GM10266 (cell line): ENCODE measurements at regions not wholly inside any gene's neighbourhood (a gene's known extent, or its start where the extent isn't known, plus 50 kb on each side); places are given as distances from the start of the nearest gene placed in this dataset.

ENCODE experiments used
- DNase-seq: peaks from one replicate; pipeline ENCODE4 v3.0.0; 2012; ENCODE audit errors: extremely low spot score
- CTCF ChIP-seq: IDR thresholded peaks from 2 replicates; pipeline ENCODE4 v1.5.1; 2012; ENCODE audit warnings: mild to moderate bottlenecking, low read depth; ENCODE audit not compliant: control insufficient read depth, insufficient read depth; ENCODE audit errors: missing control alignments

GRCh38 chr2:8059255-8059654 is 622.6 kb upstream of the ID2 start:
- TF ChIP-seq CTCF = no peak
- DNase-seq = no peak

- DNase-seq = no peak
Observed at GRCh38 chr2:8059794-8060193, 622.1 kb upstream of the ID2 start.

GRCh38 chr2:8061219-8061618 is 620.6 kb upstream of the ID2 start:
- no peak for DNase-seq
- TF ChIP-seq CTCF = no peak

More at GRCh38 chr2:8059794-8060193, 622.1 kb upstream of the ID2 start:
- TF ChIP-seq CTCF = no peak

GRCh38 chr2:8064603-8065002 is 617.3 kb upstream of the ID2 start:
- DNase-seq = no peak
- no peak for TF ChIP-seq CTCF

DNA sequence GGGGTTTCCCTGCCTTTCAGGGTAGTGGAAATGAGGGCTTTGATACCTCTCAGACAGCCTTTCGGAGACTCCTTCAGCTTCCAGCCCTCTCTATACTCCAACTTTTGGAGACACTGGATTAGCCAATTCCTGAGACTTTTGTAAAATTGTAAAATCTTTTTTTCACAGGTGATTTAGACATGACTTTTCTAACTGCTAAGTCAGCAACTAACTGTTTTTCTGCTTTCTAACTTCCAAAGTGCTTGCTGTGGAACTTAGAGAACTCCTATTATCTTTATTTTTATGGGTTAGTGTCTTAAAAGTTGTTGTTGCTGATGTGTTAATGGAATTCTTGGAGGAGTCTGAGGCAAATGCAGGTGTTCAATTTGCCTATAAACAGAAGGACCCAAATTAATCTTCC is 616.7 kb upstream of the ID2 start:
- TF ChIP-seq CTCF = no peak
- DNase-seq = no peak

- no peak for TF ChIP-seq CTCF
- DNase-seq = no peak
Observed at GRCh38 chr2:8067784-8068336, 614.0 kb upstream of the ID2 start.

GRCh38 chr2:8072907-8073306 is 608.9 kb upstream of the ID2 start:
- no peak for DNase-seq

More at GRCh38 chr2:8072907-8073306, 608.9 kb upstream of the ID2 start:
- no peak for TF ChIP-seq CTCF
